ENCODE measurements at regions not wholly inside any gene's neighbourhood (a gene's known extent, or its start where the extent isn't known, plus 50 kb on each side); places are given as distances from the start of the nearest gene placed in this dataset.

GRCh38 chr6:139846538-139847456 lies 472.3 kb upstream of the CITED2 start:
- Histone ChIP-seq H3K27ac (peak overlapping the region; percentile 48), H2AFZ (no peak overlapping the region), H3K27me3 (no peaks in the 10 kb centered on the region), H4K20me1 (ENCODE audit: insufficient read depth, poor library complexity, severe bottlenecking) (no peaks in the 10 kb centered on the region), H3K4me1 (ENCODE audit: insufficient read depth) (peaks cover 16% of the 10 kb centered on the region), H3K4me2 (peak overlapping the region; percentile 34), H3K4me3 (no peak overlapping the region), H3K36me3 (replicated peaks; ENCODE audit: insufficient read depth, low read depth) (no peaks in the 10 kb centered on the region), H3K79me2 (no peaks in the 10 kb centered on the region), H3K9me3 (ENCODE audit: low read depth) (no peaks in the 10 kb centered on the region), H3K9me2 (replicated peaks; ENCODE audit: insufficient read depth) (no peaks in the 10 kb centered on the region)
- TF ChIP-seq EZH2 (IDR thresholded peaks at IDR 0.05; ENCODE audit: borderline replicate concordance) (no peak), EZH2phosphoT487 (IDR thresholded peaks at IDR 0.05; ENCODE audit: low read depth, severe bottlenecking, unreplicated experiment) (no peak)
- TF ChIP-seq, protein P1, sequence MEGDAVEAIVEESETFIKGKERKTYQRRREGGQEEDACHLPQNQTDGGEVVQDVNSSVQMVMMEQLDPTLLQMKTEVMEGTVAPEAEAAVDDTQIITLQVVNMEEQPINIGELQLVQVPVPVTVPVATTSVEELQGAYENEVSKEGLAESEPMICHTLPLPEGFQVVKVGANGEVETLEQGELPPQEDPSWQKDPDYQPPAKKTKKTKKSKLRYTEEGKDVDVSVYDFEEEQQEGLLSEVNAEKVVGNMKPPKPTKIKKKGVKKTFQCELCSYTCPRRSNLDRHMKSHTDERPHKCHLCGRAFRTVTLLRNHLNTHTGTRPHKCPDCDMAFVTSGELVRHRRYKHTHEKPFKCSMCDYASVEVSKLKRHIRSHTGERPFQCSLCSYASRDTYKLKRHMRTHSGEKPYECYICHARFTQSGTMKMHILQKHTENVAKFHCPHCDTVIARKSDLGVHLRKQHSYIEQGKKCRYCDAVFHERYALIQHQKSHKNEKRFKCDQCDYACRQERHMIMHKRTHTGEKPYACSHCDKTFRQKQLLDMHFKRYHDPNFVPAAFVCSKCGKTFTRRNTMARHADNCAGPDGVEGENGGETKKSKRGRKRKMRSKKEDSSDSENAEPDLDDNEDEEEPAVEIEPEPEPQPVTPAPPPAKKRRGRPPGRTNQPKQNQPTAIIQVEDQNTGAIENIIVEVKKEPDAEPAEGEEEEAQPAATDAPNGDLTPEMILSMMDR (IDR thresholded peaks at IDR 0.05; ENCODE audit: poor library complexity): no peak
- WGBS (ENCODE audit: low lambda C conversion rate, missing lambda C conversion rate): 40% methylated on average over 9 of the region's 9 CpGs
- DNase-seq (ENCODE audit: low spot score): peak; percentile 54

DNA sequence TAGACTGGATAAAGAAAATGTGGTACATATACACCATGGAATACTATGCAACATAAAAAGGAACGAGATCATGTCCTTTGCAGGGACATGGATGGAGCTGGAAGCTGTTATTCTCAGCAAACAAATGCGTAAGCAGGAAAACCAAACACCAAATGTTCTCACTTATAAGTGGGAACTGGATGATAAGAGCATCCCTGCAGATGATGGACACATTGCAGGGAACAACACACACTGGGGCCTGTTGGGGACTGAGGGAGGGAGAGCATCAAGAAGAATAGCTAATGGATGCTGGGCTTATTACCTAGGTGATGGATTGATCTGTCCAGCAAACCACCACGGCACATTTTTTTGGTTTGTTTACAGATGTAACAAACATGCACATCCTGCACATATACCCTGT lies 470.5 kb upstream of the CITED2 start:
- Histone ChIP-seq H3K4me1 (ENCODE audit: insufficient read depth) (peaks cover 14% of the 10 kb centered on the region), H3K27ac (no peak overlapping the region), H3K9me3 (ENCODE audit: low read depth) (no peaks in the 10 kb centered on the region), H3K79me2 (no peaks in the 10 kb centered on the region), H2AFZ (no peak overlapping the region), H3K9me2 (replicated peaks; ENCODE audit: insufficient read depth) (no peaks in the 10 kb centered on the region), H3K4me3 (no peak overlapping the region), H4K20me1 (ENCODE audit: insufficient read depth, poor library complexity, severe bottlenecking) (no peaks in the 10 kb centered on the region), H3K36me3 (replicated peaks; ENCODE audit: insufficient read depth, low read depth) (no peaks in the 10 kb centered on the region), H3K4me2 (no peak overlapping the region), H3K27me3 (no peaks in the 10 kb centered on the region)
- DNase-seq (ENCODE audit: low spot score): no peak
- TF ChIP-seq, protein P1 (IDR thresholded peaks at IDR 0.05; ENCODE audit: poor library complexity): no peak
- TF ChIP-seq EZH2 (IDR thresholded peaks at IDR 0.05; ENCODE audit: borderline replicate concordance) (no peak), EZH2phosphoT487 (IDR thresholded peaks at IDR 0.05; ENCODE audit: low read depth, severe bottlenecking, unreplicated experiment) (no peak)
- 75% methylated on average over 3 of the region's 3 CpGs for WGBS (ENCODE audit: low lambda C conversion rate, missing lambda C conversion rate)

DNA sequence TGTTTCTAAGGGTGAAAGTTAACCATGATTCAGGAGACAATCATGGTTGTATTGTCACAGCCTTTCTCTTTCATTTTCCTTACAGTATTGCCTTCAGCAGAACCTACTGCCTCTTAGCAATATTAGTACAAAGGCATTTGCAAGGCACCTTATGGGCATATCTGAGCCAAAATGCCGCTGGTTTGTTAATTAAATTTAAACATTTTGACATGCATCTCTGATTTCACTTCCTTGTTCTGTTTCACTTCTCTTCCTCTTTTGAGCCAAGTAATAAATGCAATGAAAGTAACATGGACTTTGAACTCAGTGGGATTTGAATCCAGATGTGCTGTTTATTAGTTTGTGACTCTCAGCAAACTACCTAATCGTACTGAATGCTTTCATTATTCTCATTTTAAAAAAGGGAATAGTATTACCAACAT lies 467.4 kb upstream of the CITED2 start:
- H3K27ac ChIP-seq: no peak overlapping the region
- H3K9me3 ChIP-seq (ENCODE audit: low read depth): no peaks in the 10 kb centered on the region
- H3K4me3 ChIP-seq: no peak overlapping the region
- peaks cover 5% of the 10 kb centered on the region for H3K4me1 ChIP-seq (ENCODE audit: insufficient read depth)
- H3K4me2 ChIP-seq: no peak overlapping the region
- H3K36me3 ChIP-seq (replicated peaks; ENCODE audit: insufficient read depth, low read depth): no peaks in the 10 kb centered on the region
- H4K20me1 ChIP-seq (ENCODE audit: insufficient read depth, poor library complexity, severe bottlenecking): no peaks in the 10 kb centered on the region
- TF ChIP-seq EZH2 (IDR thresholded peaks at IDR 0.05; ENCODE audit: borderline replicate concordance) (no peak), EZH2phosphoT487 (IDR thresholded peaks at IDR 0.05; ENCODE audit: low read depth, severe bottlenecking, unreplicated experiment) (no peak)
- TF ChIP-seq, protein P1 (IDR thresholded peaks at IDR 0.05; ENCODE audit: poor library complexity): no peak
- WGBS (ENCODE audit: low lambda C conversion rate, missing lambda C conversion rate): 56% methylated on average over 2 of the region's 2 CpGs
- no peaks in the 10 kb centered on the region for H3K79me2 ChIP-seq
- H3K9me2 ChIP-seq (replicated peaks; ENCODE audit: insufficient read depth): no peaks in the 10 kb centered on the region
- no peak overlapping the region for H2AFZ ChIP-seq
- H3K27me3 ChIP-seq: no peaks in the 10 kb centered on the region
- DNase-seq (ENCODE audit: low spot score): no peak

Data from hepatocyte (in vitro differentiated cells).